ENCODE measurements at regions not wholly inside any gene's neighbourhood (a gene's known extent, or its start where the extent isn't known, plus 50 kb on each side); places are given as distances from the start of the nearest gene placed in this dataset.
"Not testable (repeated sequence)": the region's sequence is repeated elsewhere in the genome, so short reads cannot be mapped to it uniquely, and the experiment has no call there.

GRCh38 chr16:29311461-29312344 is 94.8 kb downstream of the NPIPB11 start:
- no peaks in the 10 kb centered on the region for H3K9me3 ChIP-seq (ENCODE audit: insufficient read depth, low read length)
- H3K27ac ChIP-seq (ENCODE audit: low read depth, low read length): no peak overlapping the region
- no peaks in the 10 kb centered on the region for H3K36me3 ChIP-seq (ENCODE audit: low read length)
- no peak overlapping the region for H3K4me3 ChIP-seq (ENCODE audit: insufficient read depth, low read length, poor library complexity, severe bottlenecking)
- H2AFZ ChIP-seq (ENCODE audit: low read depth, low read length, severe bottlenecking): no peak overlapping the region
- H3K4me2 ChIP-seq (ENCODE audit: low read depth, low read length, poor library complexity, severe bottlenecking): no peak overlapping the region
- H3K9me2 ChIP-seq (replicated peaks; ENCODE audit: insufficient read depth, low read length): no peaks in the 10 kb centered on the region
- H4K20me1 ChIP-seq (ENCODE audit: low read depth, low read length): no peaks in the 10 kb centered on the region
- TF ChIP-seq CTCF (IDR thresholded peaks at IDR 0.05; ENCODE audit: insufficient read depth, low read length, poor library complexity, severe bottlenecking): no peak
- no peak for TF ChIP-seq EZH2phosphoT487 (conservative IDR thresholded peaks at IDR 0.05; ENCODE audit: low read length)
- no peak overlapping the region for H3K9ac ChIP-seq (ENCODE audit: low read length)
- no peaks in the 10 kb centered on the region for H3K79me2 ChIP-seq (ENCODE audit: insufficient read depth, low read length)
- no peaks in the 10 kb centered on the region for H3F3A ChIP-seq (ENCODE audit: insufficient read depth)
- no peaks in the 10 kb centered on the region for H3K27me3 ChIP-seq (ENCODE audit: low read length)

- no peaks in the 10 kb centered on the region for H3F3A ChIP-seq (ENCODE audit: insufficient read depth)
- H4K20me1 ChIP-seq (ENCODE audit: low read depth, low read length): no peaks in the 10 kb centered on the region
- H3K9me2 ChIP-seq (replicated peaks; ENCODE audit: insufficient read depth, low read length): no peaks in the 10 kb centered on the region
- no peaks in the 10 kb centered on the region for H3K79me2 ChIP-seq (ENCODE audit: insufficient read depth, low read length)
- no peak overlapping the region for H3K4me2 ChIP-seq (ENCODE audit: low read depth, low read length, poor library complexity, severe bottlenecking)
- H2AFZ ChIP-seq (ENCODE audit: low read depth, low read length, severe bottlenecking): no peak overlapping the region
- H3K4me3 ChIP-seq (ENCODE audit: insufficient read depth, low read length, poor library complexity, severe bottlenecking): no peak overlapping the region
- H3K9ac ChIP-seq (ENCODE audit: low read length): no peak overlapping the region
- no peak for TF ChIP-seq CTCF (IDR thresholded peaks at IDR 0.05; ENCODE audit: insufficient read depth, low read length, poor library complexity, severe bottlenecking)
- TF ChIP-seq EZH2phosphoT487 (conservative IDR thresholded peaks at IDR 0.05; ENCODE audit: low read length): no peak
- no peaks in the 10 kb centered on the region for H3K27me3 ChIP-seq (ENCODE audit: low read length)
- no peak overlapping the region for H3K27ac ChIP-seq (ENCODE audit: low read depth, low read length)
- no peaks in the 10 kb centered on the region for H3K36me3 ChIP-seq (ENCODE audit: low read length)
- H3K9me3 ChIP-seq (ENCODE audit: insufficient read depth, low read length): no peaks in the 10 kb centered on the region
Measured at GRCh38 chr16:29310852-29311314, 95.6 kb downstream of the NPIPB11 start.

GRCh38 chr16:29310243-29310642 is 96.3 kb downstream of the NPIPB11 start:
- H3K4me3 ChIP-seq (ENCODE audit: insufficient read depth, low read length, poor library complexity, severe bottlenecking); H2AFZ ChIP-seq (ENCODE audit: low read depth, low read length, severe bottlenecking); H3K4me2 ChIP-seq (ENCODE audit: low read depth, low read length, poor library complexity, severe bottlenecking); H3F3A ChIP-seq (ENCODE audit: insufficient read depth); H3K9ac ChIP-seq (ENCODE audit: low read length); H3K27ac ChIP-seq (ENCODE audit: low read depth, low read length); H3K36me3 ChIP-seq (ENCODE audit: low read length); H3K9me2 ChIP-seq (replicated peaks; ENCODE audit: insufficient read depth, low read length); H3K79me2 ChIP-seq (ENCODE audit: insufficient read depth, low read length); H4K20me1 ChIP-seq (ENCODE audit: low read depth, low read length); H3K9me3 ChIP-seq (ENCODE audit: insufficient read depth, low read length); H3K27me3 ChIP-seq (ENCODE audit: low read length): not testable (repeated sequence)

- H3K27ac ChIP-seq (ENCODE audit: low read depth, low read length); H3K9ac ChIP-seq (ENCODE audit: low read length); H2AFZ ChIP-seq (ENCODE audit: low read depth, low read length, severe bottlenecking); H3F3A ChIP-seq (ENCODE audit: insufficient read depth); H3K4me2 ChIP-seq (ENCODE audit: low read depth, low read length, poor library complexity, severe bottlenecking); H3K9me3 ChIP-seq (ENCODE audit: insufficient read depth, low read length); H3K36me3 ChIP-seq (ENCODE audit: low read length); H3K9me2 ChIP-seq (replicated peaks; ENCODE audit: insufficient read depth, low read length); H4K20me1 ChIP-seq (ENCODE audit: low read depth, low read length); H3K27me3 ChIP-seq (ENCODE audit: low read length); H3K4me3 ChIP-seq (ENCODE audit: insufficient read depth, low read length, poor library complexity, severe bottlenecking); H3K79me2 ChIP-seq (ENCODE audit: insufficient read depth, low read length): not testable (repeated sequence)
Measured at GRCh38 chr16:29309601-29310000, 96.9 kb downstream of the NPIPB11 start.
